ENCODE measurements at regions not wholly inside any gene's neighbourhood (a gene's known extent, or its start where the extent isn't known, plus 50 kb on each side); places are given as distances from the start of the nearest gene placed in this dataset.

- POLR2A ChIA-PET: no interaction called here
- H3K4me3 Mint-ChIP-seq: no peak overlapping the region
- H3K9me3 Mint-ChIP-seq: no peaks in the 10 kb centered on the region
- H3K36me3 Mint-ChIP-seq (ENCODE audit: low read depth): no peaks in the 10 kb centered on the region
- H3K27ac Mint-ChIP-seq: no peak overlapping the region
- no peaks in the 10 kb centered on the region for H3K27me3 Mint-ChIP-seq
- CTCF ChIA-PET: no interaction called here
- no peak for DNase-seq
- no peaks in the 10 kb centered on the region for H3K4me1 Mint-ChIP-seq
These were observed 323.4 kb upstream of the GOLIM4 start for GRCh38 chr3:168419091-168419490.

GRCh38 chr3:168417016-168417415, 321.3 kb upstream of the GOLIM4 start:
- DNase-seq: no peak
- CTCF ChIA-PET: no interaction called here
- POLR2A ChIA-PET: no interaction called here
- Mint-ChIP-seq H3K27ac (no peak overlapping the region), H3K9me3 (no peaks in the 10 kb centered on the region), H3K4me1 (no peaks in the 10 kb centered on the region), H3K4me3 (no peak overlapping the region), H3K27me3 (no peaks in the 10 kb centered on the region), H3K36me3 (ENCODE audit: low read depth) (no peaks in the 10 kb centered on the region)

- H3K4me3 Mint-ChIP-seq: no peak overlapping the region
- no peaks in the 10 kb centered on the region for H3K4me1 Mint-ChIP-seq
- no peak for DNase-seq
- CTCF ChIA-PET: no interaction called here
- no peaks in the 10 kb centered on the region for H3K36me3 Mint-ChIP-seq (ENCODE audit: low read depth)
- no peaks in the 10 kb centered on the region for H3K9me3 Mint-ChIP-seq
- POLR2A ChIA-PET: no interaction called here
- H3K27ac Mint-ChIP-seq: no peak overlapping the region
- no peaks in the 10 kb centered on the region for H3K27me3 Mint-ChIP-seq
These were observed 320.7 kb upstream of the GOLIM4 start for GRCh38 chr3:168416446-168416845.

GRCh38 chr3:168414149-168414548, 318.4 kb upstream of the GOLIM4 start:
- Mint-ChIP-seq H3K36me3 (ENCODE audit: low read depth) (no peaks in the 10 kb centered on the region), H3K4me3 (no peak overlapping the region), H3K4me1 (no peaks in the 10 kb centered on the region), H3K27ac (no peak overlapping the region), H3K27me3 (no peaks in the 10 kb centered on the region), H3K9me3 (no peaks in the 10 kb centered on the region)
- no peak for DNase-seq
- CTCF ChIA-PET: no interaction called here
- POLR2A ChIA-PET: no interaction called here

GRCh38 chr3:168407381-168407780, 311.7 kb upstream of the GOLIM4 start:
- Mint-ChIP-seq H3K27ac (no peak overlapping the region), H3K4me1 (no peaks in the 10 kb centered on the region), H3K4me3 (no peak overlapping the region), H3K27me3 (no peaks in the 10 kb centered on the region), H3K36me3 (ENCODE audit: low read depth) (no peaks in the 10 kb centered on the region), H3K9me3 (peaks cover 2% of the 10 kb centered on the region)
- POLR2A ChIA-PET: no interaction called here
- CTCF ChIA-PET: no interaction called here
- DNase-seq: no peak

- POLR2A ChIA-PET: no interaction called here
- no peak overlapping the region for H3K27ac Mint-ChIP-seq
- no peaks in the 10 kb centered on the region for H3K4me1 Mint-ChIP-seq
- H3K27me3 Mint-ChIP-seq: no peaks in the 10 kb centered on the region
- H3K9me3 Mint-ChIP-seq: peaks cover 2% of the 10 kb centered on the region
- H3K36me3 Mint-ChIP-seq (ENCODE audit: low read depth): no peaks in the 10 kb centered on the region
- no peak overlapping the region for H3K4me3 Mint-ChIP-seq
- CTCF ChIA-PET: no interaction called here
- no peak for DNase-seq
These were observed 309.6 kb upstream of the GOLIM4 start for GRCh38 chr3:168405288-168405687.

GRCh38 chr3:168398371-168399025, 302.8 kb upstream of the GOLIM4 start:
- Mint-ChIP-seq H3K9me3 (no peaks in the 10 kb centered on the region), H3K4me3 (no peak overlapping the region), H3K27ac (no peak overlapping the region), H3K36me3 (ENCODE audit: low read depth) (no peaks in the 10 kb centered on the region), H3K27me3 (no peaks in the 10 kb centered on the region), H3K4me1 (no peaks in the 10 kb centered on the region)
- ChIA-PET CTCF (no interaction called here), POLR2A (no interaction called here)
- no peak for DNase-seq

- CTCF ChIA-PET: no interaction called here
- H3K36me3 Mint-ChIP-seq (ENCODE audit: low read depth): no peaks in the 10 kb centered on the region
- no peaks in the 10 kb centered on the region for H3K9me3 Mint-ChIP-seq
- H3K4me3 Mint-ChIP-seq: no peak overlapping the region
- H3K27me3 Mint-ChIP-seq: no peaks in the 10 kb centered on the region
- DNase-seq: no peak
- POLR2A ChIA-PET: no interaction called here
- H3K4me1 Mint-ChIP-seq: no peaks in the 10 kb centered on the region
- no peak overlapping the region for H3K27ac Mint-ChIP-seq
These were observed 301.1 kb upstream of the GOLIM4 start for GRCh38 chr3:168396861-168397260.

- ChIA-PET CTCF (no interaction called here), POLR2A (no interaction called here)
- DNase-seq: no peak
- Mint-ChIP-seq H3K4me1 (no peaks in the 10 kb centered on the region), H3K27me3 (no peaks in the 10 kb centered on the region), H3K4me3 (no peak overlapping the region), H3K36me3 (ENCODE audit: low read depth) (no peaks in the 10 kb centered on the region), H3K9me3 (no peaks in the 10 kb centered on the region), H3K27ac (no peak overlapping the region)
These were observed 299.8 kb upstream of the GOLIM4 start for GRCh38 chr3:168395551-168395950.

- DNase-seq: no peak
- Mint-ChIP-seq H3K4me3 (no peak overlapping the region), H3K27me3 (no peaks in the 10 kb centered on the region), H3K36me3 (ENCODE audit: low read depth) (no peaks in the 10 kb centered on the region), H3K27ac (no peak overlapping the region), H3K9me3 (no peaks in the 10 kb centered on the region), H3K4me1 (no peaks in the 10 kb centered on the region)
- ChIA-PET POLR2A (no interaction called here), CTCF (no interaction called here)
These were observed 298.7 kb upstream of the GOLIM4 start for GRCh38 chr3:168394439-168394838.

- Mint-ChIP-seq H3K9me3 (no peaks in the 10 kb centered on the region), H3K36me3 (ENCODE audit: low read depth) (no peaks in the 10 kb centered on the region), H3K27ac (no peak overlapping the region), H3K4me1 (no peaks in the 10 kb centered on the region), H3K4me3 (no peak overlapping the region), H3K27me3 (no peaks in the 10 kb centered on the region)
- DNase-seq: no peak
- POLR2A ChIA-PET: no interaction called here
- CTCF ChIA-PET: no interaction called here
These were observed 290.6 kb upstream of the GOLIM4 start for GRCh38 chr3:168386301-168386700.

- no peaks in the 10 kb centered on the region for H3K36me3 Mint-ChIP-seq (ENCODE audit: low read depth)
- no peak for DNase-seq
- no peaks in the 10 kb centered on the region for H3K4me1 Mint-ChIP-seq
- ChIA-PET CTCF (no interaction called here), POLR2A (no interaction called here)
- peaks cover 3% of the 10 kb centered on the region for H3K9me3 Mint-ChIP-seq
- no peaks in the 10 kb centered on the region for H3K27me3 Mint-ChIP-seq
- no peak overlapping the region for H3K4me3 Mint-ChIP-seq
- no peak overlapping the region for H3K27ac Mint-ChIP-seq
These were observed 289.3 kb upstream of the GOLIM4 start for GRCh38 chr3:168384990-168385389.

- ChIA-PET POLR2A (no interaction called here), CTCF (no interaction called here)
- no peaks in the 10 kb centered on the region for H3K4me1 Mint-ChIP-seq
These were observed 287.8 kb upstream of the GOLIM4 start for GRCh38 chr3:168383573-168383972.

GRCh38 chr3:168371846-168372245, 276.1 kb upstream of the GOLIM4 start:
- H3K27me3 Mint-ChIP-seq: no peaks in the 10 kb centered on the region
- ChIA-PET POLR2A (no interaction called here), CTCF (no interaction called here)
- H3K36me3 Mint-ChIP-seq (ENCODE audit: low read depth): no peaks in the 10 kb centered on the region
- no peaks in the 10 kb centered on the region for H3K9me3 Mint-ChIP-seq
- no peak for DNase-seq
- H3K4me1 Mint-ChIP-seq: no peaks in the 10 kb centered on the region
- H3K27ac Mint-ChIP-seq: no peak overlapping the region
- H3K4me3 Mint-ChIP-seq: no peak overlapping the region

More at GRCh38 chr3:168383573-168383972, 287.8 kb upstream of the GOLIM4 start:
- Mint-ChIP-seq H3K36me3 (ENCODE audit: low read depth) (no peaks in the 10 kb centered on the region), H3K27ac (no peak overlapping the region), H3K4me3 (no peak overlapping the region), H3K27me3 (no peaks in the 10 kb centered on the region), H3K9me3 (peaks cover 5% of the 10 kb centered on the region)
- DNase-seq: no peak

- H3K4me3 Mint-ChIP-seq: no peak overlapping the region
- DNase-seq: no peak
- H3K9me3 Mint-ChIP-seq: no peaks in the 10 kb centered on the region
- H3K27ac Mint-ChIP-seq: no peak overlapping the region
- ChIA-PET POLR2A (no interaction called here), CTCF (no interaction called here)
- no peaks in the 10 kb centered on the region for H3K27me3 Mint-ChIP-seq
- no peaks in the 10 kb centered on the region for H3K36me3 Mint-ChIP-seq (ENCODE audit: low read depth)
- no peaks in the 10 kb centered on the region for H3K4me1 Mint-ChIP-seq
These were observed 269.2 kb upstream of the GOLIM4 start for GRCh38 chr3:168364967-168365366.

Data from activated CD4-positive, alpha-beta memory T cell treated with anti-CD3 and anti-CD28 coated beads, Interleukin-2, amount 10 ng/mL, durations not matched to agents 7 days and 5 days (primary cell).